EL (cell line): ENCODE measurements at regions not wholly inside any gene's neighbourhood (a gene's known extent, or its start where the extent isn't known, plus 50 kb on each side); places are given as distances from the start of the nearest gene placed in this dataset.

Source experiments
- DNase-seq: peaks from one replicate; pipeline ENCODE4 v3.0.0-alpha.2; 2016

DNA sequence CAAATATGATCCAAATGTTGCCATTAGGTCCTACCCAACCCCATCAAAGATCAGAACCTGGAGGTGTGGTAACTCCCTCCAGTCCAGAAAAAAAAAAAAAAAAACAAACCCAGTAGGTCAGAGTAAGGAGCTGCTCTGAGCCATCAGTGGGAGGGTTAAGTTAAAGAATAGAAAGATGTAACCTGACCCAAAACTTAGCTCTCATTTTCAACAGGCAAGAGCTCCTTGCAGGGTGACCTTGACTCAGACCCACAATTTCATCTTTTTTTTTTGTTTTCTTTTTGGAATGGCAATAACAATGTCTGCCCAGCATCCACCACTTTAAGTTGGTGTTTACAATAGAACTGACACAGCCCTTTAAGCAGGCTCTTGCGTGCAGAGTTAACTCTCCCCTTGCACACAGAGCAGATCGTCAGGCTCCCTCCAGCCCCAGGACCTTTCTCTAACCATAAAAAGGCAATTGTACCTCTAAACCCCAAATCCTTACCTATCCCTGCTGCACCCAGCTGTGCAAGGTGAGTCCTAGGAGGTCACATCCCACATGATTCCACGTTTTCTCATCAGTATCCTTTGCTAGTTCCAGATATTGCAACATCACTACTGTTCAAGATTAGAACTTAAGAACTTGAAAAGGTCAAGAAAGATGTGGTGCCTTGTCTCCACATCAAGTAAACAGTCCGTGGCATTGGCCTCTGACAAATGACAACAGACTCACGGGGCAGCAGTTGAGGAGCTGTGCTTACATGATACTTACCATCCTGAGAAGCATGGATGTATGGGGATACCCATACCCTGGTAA is 178.6 kb upstream of the EEA1 start:
- DNase-seq, result no peak

GRCh38 chr12:93108985-93109384 is 179.9 kb upstream of the EEA1 start:
- DNase-seq, result peak; percentile 28

GRCh38 chr12:93109551-93110203 is 180.6 kb upstream of the EEA1 start:
- DNase-seq, result no peak

DNA sequence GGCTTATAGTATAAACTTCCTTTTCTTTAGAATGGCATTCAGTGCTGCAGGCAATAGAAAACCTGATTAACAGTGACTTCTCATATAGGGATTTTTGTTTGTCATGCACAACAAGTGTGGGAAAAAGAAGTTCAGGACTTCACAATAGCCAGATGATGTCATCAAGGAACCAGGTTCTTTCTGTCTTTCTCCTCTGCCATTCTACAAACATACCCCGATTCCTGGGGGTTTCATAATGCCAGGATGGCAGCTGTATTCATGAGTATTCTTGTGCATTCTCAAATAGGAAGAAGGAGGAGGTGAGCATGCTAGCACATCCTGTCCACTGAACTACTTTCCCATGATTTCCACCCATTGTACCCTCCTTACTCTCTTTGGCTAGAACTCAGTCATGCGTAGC is 182.7 kb upstream of the EEA1 start:
- DNase-seq, result no peak

DNA sequence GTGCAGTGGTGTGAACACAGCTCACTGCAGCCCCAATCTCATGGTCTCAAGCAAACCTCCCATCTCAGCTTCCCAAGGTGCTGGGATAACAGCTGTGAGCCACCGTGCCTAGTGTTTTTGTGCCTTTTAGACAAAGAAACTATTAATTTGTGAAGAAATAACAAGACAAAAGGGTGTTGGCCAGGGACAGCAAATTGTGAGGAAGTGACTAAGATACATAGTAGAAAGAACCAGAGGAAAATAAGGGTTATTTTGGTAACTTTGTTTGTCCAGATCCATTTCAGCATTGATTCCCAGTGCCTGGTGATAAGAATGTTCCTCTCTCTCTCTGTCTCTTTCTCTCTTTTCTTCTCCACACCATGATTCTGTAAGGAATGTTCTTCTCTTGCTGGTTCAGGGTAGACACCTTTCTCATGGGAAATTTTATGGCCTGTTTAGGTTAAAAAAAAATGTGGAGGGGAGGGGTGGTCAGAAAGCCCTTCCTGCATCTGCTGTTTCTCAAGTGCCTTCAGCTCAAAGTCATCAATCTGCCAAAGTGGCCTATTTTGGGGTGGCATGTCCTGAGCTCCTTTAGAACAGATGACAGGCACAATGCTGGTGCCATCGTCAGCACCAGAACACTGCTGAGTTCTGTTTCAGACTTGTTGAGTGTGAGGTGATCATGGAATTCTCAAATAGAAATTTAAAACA is 184.4 kb upstream of the EEA1 start:
- no peak for DNase-seq

DNA sequence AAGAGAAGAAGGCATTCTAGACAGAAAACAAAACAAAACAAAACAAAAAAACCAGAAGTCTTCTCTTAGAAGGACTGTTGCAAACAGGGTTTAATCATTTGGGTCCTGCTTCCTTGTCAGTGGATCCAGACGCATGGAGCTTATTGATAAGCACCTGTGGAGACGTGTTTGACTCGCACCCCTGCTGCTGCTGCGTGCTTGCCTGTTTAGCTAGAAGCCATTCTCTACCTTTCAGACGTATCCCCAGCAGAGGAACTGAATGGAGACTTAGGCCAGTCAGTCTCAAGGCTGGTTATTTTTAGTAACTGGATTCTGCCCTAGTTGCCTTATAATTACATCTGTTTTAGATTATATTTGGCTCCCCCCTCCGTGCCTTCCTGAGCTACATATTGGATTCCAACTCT is 186.1 kb upstream of the EEA1 start:
- no peak for DNase-seq

GRCh38 chr12:93115646-93116045 is 186.6 kb upstream of the EEA1 start:
- no peak for DNase-seq

DNA sequence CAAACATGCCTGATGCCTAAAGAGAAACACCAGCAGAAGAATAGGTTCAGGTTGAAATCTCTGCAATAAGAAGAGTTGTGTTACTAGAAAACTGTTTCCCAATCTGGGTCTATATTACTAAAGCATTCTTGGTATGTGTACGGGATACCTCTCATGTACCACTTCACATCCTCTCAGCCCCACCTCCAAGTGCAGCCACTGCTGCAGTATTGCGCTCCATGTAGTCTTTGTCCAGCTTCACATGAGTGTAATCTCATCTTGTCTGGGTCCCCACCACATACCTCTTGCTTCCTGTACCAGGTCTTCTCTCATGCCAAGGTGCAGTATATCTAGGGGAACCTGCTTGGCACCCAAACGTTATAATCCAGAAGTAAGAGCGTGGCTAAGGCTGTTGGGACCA is 187.5 kb upstream of the EEA1 start:
- DNase-seq, result no peak

- DNase-seq, result peak; percentile 80
These were observed 192.8 kb upstream of the EEA1 start for GRCh38 chr12:93121729-93122488.

GRCh38 chr12:93122569-93123091 is 193.5 kb upstream of the EEA1 start:
- no peak for DNase-seq

DNA sequence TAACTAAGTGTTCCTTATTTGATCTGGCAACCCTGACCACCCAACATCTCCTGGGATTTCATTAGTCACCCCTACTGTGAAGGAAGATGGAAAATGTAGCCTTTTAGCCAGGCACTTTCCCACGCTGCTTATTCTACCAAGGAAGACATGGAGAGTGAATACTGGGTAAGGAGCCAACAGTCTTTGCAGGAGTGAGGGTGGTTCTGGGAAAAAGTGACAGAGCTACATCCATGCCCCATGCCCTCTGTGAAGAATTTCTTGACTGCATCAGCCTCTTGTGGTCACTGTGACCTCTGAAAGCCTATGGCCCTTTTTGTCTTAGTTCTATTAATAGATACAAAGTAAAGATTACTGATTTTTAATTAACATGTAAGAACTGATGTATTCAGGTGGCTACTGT is 196.0 kb upstream of the EEA1 start:
- no peak for DNase-seq

- no peak for DNase-seq
These were observed 197.0 kb upstream of the EEA1 start for GRCh38 chr12:93126069-93126474.

DNA sequence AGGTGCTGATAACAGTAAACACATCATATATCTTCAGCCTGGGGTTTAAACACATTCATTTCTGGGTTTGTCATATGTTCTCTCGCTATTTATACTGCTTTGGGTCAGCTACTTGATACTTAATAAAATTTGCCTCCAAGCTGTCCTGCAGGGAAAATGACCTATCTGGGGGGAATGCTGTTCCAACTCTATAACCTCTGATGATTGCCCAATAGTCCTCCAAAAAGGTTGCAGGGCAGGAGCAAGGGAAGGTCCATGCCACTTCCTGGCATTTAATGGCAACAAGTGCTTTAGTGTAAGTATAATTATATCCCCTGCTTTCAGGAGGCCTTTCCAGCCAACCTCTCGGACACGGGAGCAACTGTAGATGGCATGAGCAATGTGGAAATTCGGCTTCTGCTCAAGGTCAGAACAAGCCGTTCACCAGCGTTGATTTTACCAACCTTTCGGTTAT is 198.0 kb upstream of the EEA1 start:
- peak; percentile 38 for DNase-seq

GRCh38 chr12:93127582-93128331 is 198.7 kb upstream of the EEA1 start:
- peak; percentile 76 for DNase-seq

- DNase-seq, result no peak
These were observed 199.2 kb upstream of the EEA1 start for GRCh38 chr12:93128332-93128707.

GRCh38 chr12:93130366-93131054 is 201.4 kb upstream of the EEA1 start:
- no peak for DNase-seq

- DNase-seq, result no peak
These were observed 204.3 kb upstream of the EEA1 start for GRCh38 chr12:93133361-93133760.

- DNase-seq, result no peak
These were observed 205.2 kb upstream of the EEA1 start for GRCh38 chr12:93134175-93134890.

- DNase-seq, result no peak
These were observed 205.8 kb upstream of the EEA1 start for GRCh38 chr12:93134893-93135285.

DNA sequence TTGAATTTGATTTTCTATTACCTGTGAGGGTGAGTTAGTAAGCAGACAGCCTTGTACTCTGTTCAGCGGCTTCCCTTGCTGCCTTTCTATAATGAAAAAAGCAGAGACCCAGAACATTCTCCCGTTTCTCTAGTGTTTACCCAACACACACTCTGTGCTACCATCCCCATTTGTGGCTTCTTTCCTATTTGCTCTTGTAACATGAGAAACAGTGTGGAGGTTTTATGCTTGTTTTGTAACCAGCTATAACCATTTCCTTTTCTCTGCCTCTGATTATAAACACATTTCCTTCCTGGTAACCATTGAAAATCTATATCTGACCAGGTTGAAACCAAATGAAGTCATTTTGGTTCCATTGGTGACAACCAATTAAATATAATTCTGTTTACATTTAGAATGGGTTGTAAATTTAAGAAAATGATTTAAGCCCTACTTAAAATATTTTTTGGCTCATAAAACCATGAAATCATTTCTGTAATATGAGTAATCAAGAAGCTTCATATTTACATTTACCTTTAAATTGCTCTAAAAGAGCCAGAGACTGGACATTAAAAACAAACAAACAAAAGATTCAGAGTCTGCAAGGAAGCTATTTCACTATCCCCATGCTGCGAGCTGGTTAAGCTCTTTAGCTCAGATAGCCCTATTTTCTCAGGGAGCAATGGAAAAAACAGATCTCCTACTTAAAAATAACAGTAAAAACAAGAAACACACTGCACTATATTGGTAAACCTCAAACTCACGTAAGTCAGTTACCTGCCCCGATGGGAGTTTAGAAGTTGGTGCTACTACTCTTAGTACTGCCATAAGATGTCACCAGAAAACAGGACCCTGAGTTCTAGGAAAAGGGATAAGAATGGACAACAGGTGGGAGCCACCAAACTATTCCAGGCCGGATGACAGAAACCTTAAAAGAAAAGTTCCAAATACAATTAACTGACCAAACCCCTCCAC is 206.5 kb upstream of the EEA1 start:
- DNase-seq, result no peak
